ENCODE measurements at regions not wholly inside any gene's neighbourhood (a gene's known extent, or its start where the extent isn't known, plus 50 kb on each side); places are given as distances from the start of the nearest gene placed in this dataset.

DNA sequence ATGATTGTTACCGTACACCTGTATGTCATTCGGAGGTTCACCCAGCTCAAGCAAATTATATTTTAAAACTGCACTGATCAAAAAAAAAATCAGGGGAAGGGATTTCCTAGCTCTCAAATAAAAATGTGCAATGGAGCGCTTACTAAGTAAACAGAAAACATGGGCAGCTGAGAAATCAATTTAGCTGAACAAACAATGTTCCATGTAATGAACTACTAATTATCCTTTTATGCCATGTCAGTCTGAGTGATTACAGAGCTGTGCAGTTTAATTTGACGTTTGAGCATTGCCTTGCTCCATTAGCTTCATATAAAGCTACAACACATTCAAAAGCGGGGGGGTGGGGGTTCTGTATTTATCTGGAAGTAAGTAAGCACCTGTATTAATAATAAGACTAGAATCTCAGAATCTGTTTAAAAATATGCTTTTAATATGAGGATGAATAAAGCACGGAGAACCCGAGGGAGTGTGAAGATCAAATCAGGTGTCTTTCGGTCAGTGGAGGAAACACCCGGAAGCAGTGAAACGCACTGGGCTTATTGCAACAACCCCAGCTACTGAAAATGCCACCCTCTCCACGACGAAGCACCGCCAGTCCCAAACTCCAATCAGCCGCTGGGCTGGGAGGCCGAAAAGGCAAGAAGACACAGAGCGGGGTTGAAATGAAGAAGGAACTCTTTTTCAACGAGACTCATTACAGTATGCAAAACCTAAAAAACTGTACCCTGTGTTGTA lies 196.5 kb upstream of the ATP11B start:
- DNase-seq (ENCODE audit: low read depth in 1 of 2, low spot score in 1 of 2): no peak
- TF ChIP-seq GABPA (IDR thresholded peaks at IDR 0.05; ENCODE audit: low read depth) (no peak), POLR2AphosphoS5 (IDR thresholded peaks at IDR 0.05; ENCODE audit: low read depth) (no peak), SPI1 (IDR thresholded peaks at IDR 0.05; ENCODE audit: borderline replicate concordance, low read depth) (no peak)
- TF ChIP-seq, protein P1, sequence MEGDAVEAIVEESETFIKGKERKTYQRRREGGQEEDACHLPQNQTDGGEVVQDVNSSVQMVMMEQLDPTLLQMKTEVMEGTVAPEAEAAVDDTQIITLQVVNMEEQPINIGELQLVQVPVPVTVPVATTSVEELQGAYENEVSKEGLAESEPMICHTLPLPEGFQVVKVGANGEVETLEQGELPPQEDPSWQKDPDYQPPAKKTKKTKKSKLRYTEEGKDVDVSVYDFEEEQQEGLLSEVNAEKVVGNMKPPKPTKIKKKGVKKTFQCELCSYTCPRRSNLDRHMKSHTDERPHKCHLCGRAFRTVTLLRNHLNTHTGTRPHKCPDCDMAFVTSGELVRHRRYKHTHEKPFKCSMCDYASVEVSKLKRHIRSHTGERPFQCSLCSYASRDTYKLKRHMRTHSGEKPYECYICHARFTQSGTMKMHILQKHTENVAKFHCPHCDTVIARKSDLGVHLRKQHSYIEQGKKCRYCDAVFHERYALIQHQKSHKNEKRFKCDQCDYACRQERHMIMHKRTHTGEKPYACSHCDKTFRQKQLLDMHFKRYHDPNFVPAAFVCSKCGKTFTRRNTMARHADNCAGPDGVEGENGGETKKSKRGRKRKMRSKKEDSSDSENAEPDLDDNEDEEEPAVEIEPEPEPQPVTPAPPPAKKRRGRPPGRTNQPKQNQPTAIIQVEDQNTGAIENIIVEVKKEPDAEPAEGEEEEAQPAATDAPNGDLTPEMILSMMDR (IDR thresholded peaks at IDR 0.05; ENCODE audit: insufficient read depth, low read length): no peak
- TF ChIP-seq, protein P2, sequence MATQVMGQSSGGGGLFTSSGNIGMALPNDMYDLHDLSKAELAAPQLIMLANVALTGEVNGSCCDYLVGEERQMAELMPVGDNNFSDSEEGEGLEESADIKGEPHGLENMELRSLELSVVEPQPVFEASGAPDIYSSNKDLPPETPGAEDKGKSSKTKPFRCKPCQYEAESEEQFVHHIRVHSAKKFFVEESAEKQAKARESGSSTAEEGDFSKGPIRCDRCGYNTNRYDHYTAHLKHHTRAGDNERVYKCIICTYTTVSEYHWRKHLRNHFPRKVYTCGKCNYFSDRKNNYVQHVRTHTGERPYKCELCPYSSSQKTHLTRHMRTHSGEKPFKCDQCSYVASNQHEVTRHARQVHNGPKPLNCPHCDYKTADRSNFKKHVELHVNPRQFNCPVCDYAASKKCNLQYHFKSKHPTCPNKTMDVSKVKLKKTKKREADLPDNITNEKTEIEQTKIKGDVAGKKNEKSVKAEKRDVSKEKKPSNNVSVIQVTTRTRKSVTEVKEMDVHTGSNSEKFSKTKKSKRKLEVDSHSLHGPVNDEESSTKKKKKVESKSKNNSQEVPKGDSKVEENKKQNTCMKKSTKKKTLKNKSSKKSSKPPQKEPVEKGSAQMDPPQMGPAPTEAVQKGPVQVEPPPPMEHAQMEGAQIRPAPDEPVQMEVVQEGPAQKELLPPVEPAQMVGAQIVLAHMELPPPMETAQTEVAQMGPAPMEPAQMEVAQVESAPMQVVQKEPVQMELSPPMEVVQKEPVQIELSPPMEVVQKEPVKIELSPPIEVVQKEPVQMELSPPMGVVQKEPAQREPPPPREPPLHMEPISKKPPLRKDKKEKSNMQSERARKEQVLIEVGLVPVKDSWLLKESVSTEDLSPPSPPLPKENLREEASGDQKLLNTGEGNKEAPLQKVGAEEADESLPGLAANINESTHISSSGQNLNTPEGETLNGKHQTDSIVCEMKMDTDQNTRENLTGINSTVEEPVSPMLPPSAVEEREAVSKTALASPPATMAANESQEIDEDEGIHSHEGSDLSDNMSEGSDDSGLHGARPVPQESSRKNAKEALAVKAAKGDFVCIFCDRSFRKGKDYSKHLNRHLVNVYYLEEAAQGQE (IDR thresholded peaks at IDR 0.05; ENCODE audit: insufficient replicate concordance, low read depth): no peak
- Histone ChIP-seq H3K27me3 (ENCODE audit: insufficient read depth, poor library complexity, severe bottlenecking) (no peaks in the 10 kb centered on the region), H3K4me3 (replicated peaks; ENCODE audit: insufficient read depth, low read length) (no peak overlapping the region), H3K27ac (replicated peaks) (no peak overlapping the region)

DNA sequence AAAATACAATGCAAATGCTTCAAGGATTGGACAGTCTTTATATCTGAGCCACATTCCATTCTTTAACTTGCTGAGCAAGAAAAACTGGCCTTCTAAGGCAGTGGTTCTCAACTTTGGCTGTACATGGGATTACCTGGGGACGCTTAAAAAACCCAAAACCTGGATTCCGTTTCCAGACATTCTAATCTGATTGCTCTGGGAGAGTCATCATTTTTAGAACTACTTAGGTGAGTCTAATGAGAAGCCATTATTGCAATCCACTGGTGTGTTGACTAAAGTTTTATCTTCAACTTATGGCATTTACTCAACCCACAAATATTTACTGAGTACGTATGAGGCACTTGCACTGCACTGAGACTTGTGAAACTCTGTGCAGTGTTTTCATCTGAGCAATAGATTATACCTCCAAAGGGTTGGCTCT lies 195.7 kb upstream of the ATP11B start:
- Histone ChIP-seq H3K27ac (replicated peaks) (no peak overlapping the region), H3K4me3 (replicated peaks; ENCODE audit: insufficient read depth, low read length) (no peak overlapping the region), H3K27me3 (ENCODE audit: insufficient read depth, poor library complexity, severe bottlenecking) (no peaks in the 10 kb centered on the region)
- no peak for DNase-seq (ENCODE audit: low read depth in 1 of 2, low spot score in 1 of 2)
- no peak for TF ChIP-seq GABPA (IDR thresholded peaks at IDR 0.05; ENCODE audit: low read depth)
- TF ChIP-seq, protein P2 (IDR thresholded peaks at IDR 0.05; ENCODE audit: insufficient replicate concordance, low read depth): no peak
- no peak for TF ChIP-seq SPI1 (IDR thresholded peaks at IDR 0.05; ENCODE audit: borderline replicate concordance, low read depth)
- TF ChIP-seq POLR2AphosphoS5 (IDR thresholded peaks at IDR 0.05; ENCODE audit: low read depth): no peak
- TF ChIP-seq, protein P1 (IDR thresholded peaks at IDR 0.05; ENCODE audit: insufficient read depth, low read length): no peak

DNA sequence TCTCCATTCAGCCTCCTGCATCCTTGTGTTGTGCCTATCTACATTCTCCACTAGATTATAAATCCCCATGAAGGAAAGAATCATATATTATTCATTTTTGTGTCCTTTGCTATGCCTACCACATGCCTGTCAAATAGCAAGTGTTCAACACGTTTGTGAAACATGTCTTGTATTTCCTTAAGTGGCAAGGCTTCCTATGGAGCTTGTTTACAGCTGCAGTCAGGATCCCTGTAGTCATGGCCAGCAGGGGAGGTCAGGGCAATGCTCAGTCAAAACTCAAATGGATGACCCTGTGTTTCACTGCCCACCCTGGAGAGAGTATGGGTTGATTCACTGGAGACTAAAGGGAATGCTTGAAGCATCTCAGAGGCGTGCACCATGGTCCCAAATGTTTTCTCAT lies 191.7 kb upstream of the ATP11B start:
- no peaks in the 10 kb centered on the region for H3K27me3 ChIP-seq (ENCODE audit: insufficient read depth, poor library complexity, severe bottlenecking)
- TF ChIP-seq GABPA (IDR thresholded peaks at IDR 0.05; ENCODE audit: low read depth): no peak
- TF ChIP-seq, protein P1 (IDR thresholded peaks at IDR 0.05; ENCODE audit: insufficient read depth, low read length): no peak
- TF ChIP-seq POLR2AphosphoS5 (IDR thresholded peaks at IDR 0.05; ENCODE audit: low read depth): no peak
- TF ChIP-seq SPI1 (IDR thresholded peaks at IDR 0.05; ENCODE audit: borderline replicate concordance, low read depth): no peak
- TF ChIP-seq, protein P2 (IDR thresholded peaks at IDR 0.05; ENCODE audit: insufficient replicate concordance, low read depth): no peak
- H3K27ac ChIP-seq (replicated peaks): no peak overlapping the region

More for the DNA sequence above, 191.7 kb upstream of the ATP11B start:
- no peak for DNase-seq (ENCODE audit: low read depth in 1 of 2, low spot score in 1 of 2)
- H3K4me3 ChIP-seq (replicated peaks; ENCODE audit: insufficient read depth, low read length): no peak overlapping the region

Data from HL-60 (cell line).